ENCODE measurements at regions not wholly inside any gene's neighbourhood (a gene's known extent, or its start where the extent isn't known, plus 50 kb on each side); places are given as distances from the start of the nearest gene placed in this dataset.

DNA sequence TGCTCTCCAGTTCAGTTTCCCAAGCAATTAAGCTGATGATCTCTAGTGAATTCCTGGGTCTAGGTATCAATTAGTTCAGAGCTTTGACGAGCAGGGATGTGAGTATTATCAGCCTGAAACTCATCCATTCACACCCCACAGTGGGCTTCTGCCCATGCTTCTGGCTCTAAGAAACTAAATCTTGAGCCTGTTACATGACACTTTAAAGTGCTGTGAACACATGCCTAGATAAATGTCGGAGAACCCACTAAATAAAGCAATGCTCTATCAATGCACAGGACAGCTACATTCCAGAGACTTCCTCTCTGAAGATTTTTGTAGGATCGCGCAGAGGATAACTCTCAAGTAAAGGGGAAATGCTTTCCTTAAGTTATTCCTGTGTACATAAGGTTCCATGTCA is 356.5 kb upstream of the TNP1 start:
- no peaks in the 10 kb centered on the region for H3K36me3 Mint-ChIP-seq (ENCODE audit: low read depth)
- no peaks in the 10 kb centered on the region for H3K9me3 Mint-ChIP-seq
- no peak overlapping the region for H3K4me3 Mint-ChIP-seq
- no peak overlapping the region for H3K27ac Mint-ChIP-seq
- peaks cover 55% of the 10 kb centered on the region for H3K4me1 Mint-ChIP-seq (ENCODE audit: low read depth)
- H3K27me3 Mint-ChIP-seq (ENCODE audit: insufficient read depth) = no peaks in the 10 kb centered on the region
- DNase-seq = no peak
- TF ChIP-seq, protein P1, sequence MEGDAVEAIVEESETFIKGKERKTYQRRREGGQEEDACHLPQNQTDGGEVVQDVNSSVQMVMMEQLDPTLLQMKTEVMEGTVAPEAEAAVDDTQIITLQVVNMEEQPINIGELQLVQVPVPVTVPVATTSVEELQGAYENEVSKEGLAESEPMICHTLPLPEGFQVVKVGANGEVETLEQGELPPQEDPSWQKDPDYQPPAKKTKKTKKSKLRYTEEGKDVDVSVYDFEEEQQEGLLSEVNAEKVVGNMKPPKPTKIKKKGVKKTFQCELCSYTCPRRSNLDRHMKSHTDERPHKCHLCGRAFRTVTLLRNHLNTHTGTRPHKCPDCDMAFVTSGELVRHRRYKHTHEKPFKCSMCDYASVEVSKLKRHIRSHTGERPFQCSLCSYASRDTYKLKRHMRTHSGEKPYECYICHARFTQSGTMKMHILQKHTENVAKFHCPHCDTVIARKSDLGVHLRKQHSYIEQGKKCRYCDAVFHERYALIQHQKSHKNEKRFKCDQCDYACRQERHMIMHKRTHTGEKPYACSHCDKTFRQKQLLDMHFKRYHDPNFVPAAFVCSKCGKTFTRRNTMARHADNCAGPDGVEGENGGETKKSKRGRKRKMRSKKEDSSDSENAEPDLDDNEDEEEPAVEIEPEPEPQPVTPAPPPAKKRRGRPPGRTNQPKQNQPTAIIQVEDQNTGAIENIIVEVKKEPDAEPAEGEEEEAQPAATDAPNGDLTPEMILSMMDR (IDR thresholded peaks at IDR 0.05) = no peak

DNA sequence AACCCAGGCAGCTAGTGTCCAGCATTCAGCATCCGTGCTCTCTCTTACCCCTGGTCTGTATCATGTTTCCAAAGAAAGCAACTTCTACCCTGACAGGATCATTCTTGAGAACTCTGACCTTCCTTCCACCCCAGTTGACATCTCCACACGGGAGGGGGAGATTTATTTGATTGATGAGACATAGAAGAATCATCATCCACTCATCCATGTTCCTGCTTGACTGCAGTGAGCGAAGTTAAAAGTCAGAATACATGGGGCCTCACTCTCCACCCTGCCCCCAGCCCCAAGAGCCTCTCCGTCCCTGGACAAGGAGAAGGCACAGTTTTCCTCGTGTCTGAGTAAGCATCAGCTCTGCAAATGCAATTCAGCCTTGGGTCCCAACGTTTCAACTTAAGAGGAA is 356.0 kb upstream of the TNP1 start:
- DNase-seq = no peak

DNA sequence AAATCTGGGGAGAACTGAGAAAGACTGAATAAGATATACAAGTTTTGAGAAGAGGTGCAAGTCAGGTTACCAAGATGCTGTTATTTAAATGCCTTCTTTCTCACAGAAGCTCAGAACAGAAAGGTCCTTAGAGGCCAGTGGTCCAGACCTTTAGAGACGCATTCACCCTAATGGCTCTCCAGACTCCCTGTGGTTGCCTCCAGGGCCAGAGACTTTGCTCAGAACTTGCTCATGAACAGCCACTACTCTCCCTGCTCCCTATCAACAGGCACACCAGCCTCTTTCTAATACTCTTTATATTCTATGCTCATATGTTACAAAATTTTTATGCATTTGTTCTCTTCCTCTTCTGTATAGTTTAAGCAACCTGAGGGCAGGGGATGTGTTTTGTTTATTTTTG is 349.0 kb upstream of the TNP1 start:
- Mint-ChIP-seq H3K4me3 (no peak overlapping the region), H3K36me3 (ENCODE audit: low read depth) (peaks cover 12% of the 10 kb centered on the region), H3K9me3 (peaks cover 10% of the 10 kb centered on the region), H3K27ac (no peak overlapping the region), H3K4me1 (ENCODE audit: low read depth) (peaks cover 25% of the 10 kb centered on the region), H3K27me3 (ENCODE audit: insufficient read depth) (no peaks in the 10 kb centered on the region; the same call in 1 of the 2 replicates)
- no peak for DNase-seq
- TF ChIP-seq, protein P1 (IDR thresholded peaks at IDR 0.05) = no peak

More for the DNA sequence above, 356.0 kb upstream of the TNP1 start:
- H3K4me1 Mint-ChIP-seq (ENCODE audit: low read depth) = peaks cover 51% of the 10 kb centered on the region
- H3K9me3 Mint-ChIP-seq = no peaks in the 10 kb centered on the region
- TF ChIP-seq, protein P1 (IDR thresholded peaks at IDR 0.05) = no peak
- H3K36me3 Mint-ChIP-seq (ENCODE audit: low read depth) = no peaks in the 10 kb centered on the region
- no peak overlapping the region for H3K27ac Mint-ChIP-seq
- H3K27me3 Mint-ChIP-seq (ENCODE audit: insufficient read depth) = no peaks in the 10 kb centered on the region
- H3K4me3 Mint-ChIP-seq = no peak overlapping the region

DNA sequence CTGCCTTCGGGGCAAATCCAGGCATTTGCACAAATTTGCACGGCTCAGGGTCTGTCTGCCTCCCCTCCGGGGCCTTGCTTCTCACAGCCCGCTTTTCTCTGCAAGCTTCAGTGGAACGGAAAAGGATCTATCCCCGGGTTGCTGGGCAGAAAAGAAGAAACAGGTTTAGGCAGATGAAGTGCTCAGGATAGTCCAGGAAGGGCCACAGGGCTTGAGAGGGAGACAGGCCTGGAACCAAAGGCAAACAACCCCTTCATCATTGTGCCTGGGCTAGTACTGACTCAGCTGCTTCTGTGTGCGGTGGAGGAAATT is 347.8 kb upstream of the TNP1 start:
- Mint-ChIP-seq H3K4me3 (no peak overlapping the region), H3K4me1 (ENCODE audit: low read depth) (peaks cover 25% of the 10 kb centered on the region)

DNA sequence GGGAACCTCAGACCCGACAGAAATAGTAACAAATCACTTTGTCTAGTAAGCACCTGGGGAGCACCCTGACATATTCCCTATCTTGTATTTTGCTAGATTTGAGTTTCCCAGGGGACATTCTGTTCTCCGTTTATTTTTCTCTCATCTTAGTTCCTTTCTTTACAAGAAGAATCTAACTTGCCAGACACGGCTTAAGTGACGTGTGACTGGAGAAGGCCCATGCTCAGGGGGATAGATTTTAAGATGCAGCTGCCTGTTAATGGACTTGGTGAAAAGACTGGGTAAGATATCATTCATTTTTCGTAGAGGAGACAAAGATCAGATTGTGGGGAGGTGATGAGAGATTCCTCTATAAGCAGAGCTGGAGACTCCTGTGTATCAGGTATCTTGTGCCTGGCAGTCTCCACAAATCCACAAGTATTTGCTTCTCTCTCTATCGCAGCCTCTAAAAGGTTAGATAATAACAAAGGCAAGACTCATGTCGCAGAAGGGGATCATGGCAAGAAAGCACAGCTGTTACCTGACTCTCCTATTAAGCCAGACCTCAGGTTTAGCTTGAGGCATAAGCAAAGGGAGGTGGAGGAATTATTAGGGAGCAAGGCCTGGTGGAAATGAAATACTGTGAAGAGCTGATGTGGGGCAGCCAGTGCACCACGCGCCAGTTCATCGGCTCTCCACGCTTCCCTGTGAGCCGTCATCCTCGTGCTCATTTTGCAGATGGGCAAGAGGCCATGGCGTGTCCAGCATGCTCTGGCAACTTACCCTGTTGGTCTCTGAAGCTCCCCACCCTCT is 347.2 kb upstream of the TNP1 start:
- Mint-ChIP-seq H3K9me3 (peaks cover 14% of the 10 kb centered on the region), H3K27me3 (ENCODE audit: insufficient read depth) (no peaks in the 10 kb centered on the region; the same call in 1 of the 2 replicates), H3K36me3 (ENCODE audit: low read depth) (peaks cover 21% of the 10 kb centered on the region), H3K4me1 (ENCODE audit: low read depth) (peaks cover 25% of the 10 kb centered on the region), H3K4me3 (no peak overlapping the region), H3K27ac (no peak overlapping the region)
- DNase-seq = no peak
- TF ChIP-seq, protein P1 (IDR thresholded peaks at IDR 0.05) = no peak

More for the DNA sequence above, 347.8 kb upstream of the TNP1 start:
- Mint-ChIP-seq H3K36me3 (ENCODE audit: low read depth) (peaks cover 21% of the 10 kb centered on the region), H3K27ac (no peak overlapping the region), H3K27me3 (ENCODE audit: insufficient read depth) (no peaks in the 10 kb centered on the region; the same call in 1 of the 2 replicates), H3K9me3 (peaks cover 14% of the 10 kb centered on the region)
- TF ChIP-seq, protein P1 (IDR thresholded peaks at IDR 0.05) = no peak
- DNase-seq = no peak

Measured in HFFc6 (cell line).